ENCODE measurements at regions not wholly inside any gene's neighbourhood (a gene's known extent, or its start where the extent isn't known, plus 50 kb on each side); places are given as distances from the start of the nearest gene placed in this dataset.

- TF ChIP-seq CTCF (IDR thresholded peaks at IDR 0.05): no peak
- TF ChIP-seq EZH2 (IDR thresholded peaks at IDR 0.05): no peak
- TF ChIP-seq EZH2phosphoT487 (IDR thresholded peaks at IDR 0.05): no peak
Observed at GRCh38 chr12:53811606-53812005, 59.8 kb upstream of the CISTR start.

Data from neural progenitor cell (in vitro differentiated cells).